ENCODE measurements at regions not wholly inside any gene's neighbourhood (a gene's known extent, or its start where the extent isn't known, plus 50 kb on each side); places are given as distances from the start of the nearest gene placed in this dataset.

DNA sequence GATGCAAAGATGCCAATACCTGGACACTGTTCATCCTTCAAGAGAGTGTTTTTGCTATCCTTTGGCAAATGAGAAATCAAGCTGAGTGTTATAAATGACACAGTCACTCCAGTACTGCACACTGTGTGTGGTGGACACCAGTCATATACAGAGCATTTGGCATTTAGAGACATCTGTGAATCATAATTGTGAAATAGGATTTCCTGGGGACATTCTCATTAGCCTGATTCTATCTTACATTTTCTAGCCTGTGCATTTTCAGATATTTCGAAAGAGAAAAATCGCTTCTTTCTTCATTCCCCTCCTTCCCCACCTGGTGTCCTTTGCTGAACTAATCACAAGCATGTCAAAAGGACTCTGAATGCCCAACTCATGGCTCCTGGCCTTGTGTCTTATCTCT lies 781.0 kb upstream of the ARGLU1 start (continued):
- TF ChIP-seq ZNF521 (tag by site-specific recombination; IDR thresholded peaks at IDR 0.05) (no peak), ZNF670 (tag by site-specific recombination; IDR thresholded peaks at IDR 0.05; ENCODE audit: low read depth) (no peak), ZNF473 (tag by site-specific recombination; IDR thresholded peaks at IDR 0.05) (no peak)
- TF ChIP-seq, protein P1, sequence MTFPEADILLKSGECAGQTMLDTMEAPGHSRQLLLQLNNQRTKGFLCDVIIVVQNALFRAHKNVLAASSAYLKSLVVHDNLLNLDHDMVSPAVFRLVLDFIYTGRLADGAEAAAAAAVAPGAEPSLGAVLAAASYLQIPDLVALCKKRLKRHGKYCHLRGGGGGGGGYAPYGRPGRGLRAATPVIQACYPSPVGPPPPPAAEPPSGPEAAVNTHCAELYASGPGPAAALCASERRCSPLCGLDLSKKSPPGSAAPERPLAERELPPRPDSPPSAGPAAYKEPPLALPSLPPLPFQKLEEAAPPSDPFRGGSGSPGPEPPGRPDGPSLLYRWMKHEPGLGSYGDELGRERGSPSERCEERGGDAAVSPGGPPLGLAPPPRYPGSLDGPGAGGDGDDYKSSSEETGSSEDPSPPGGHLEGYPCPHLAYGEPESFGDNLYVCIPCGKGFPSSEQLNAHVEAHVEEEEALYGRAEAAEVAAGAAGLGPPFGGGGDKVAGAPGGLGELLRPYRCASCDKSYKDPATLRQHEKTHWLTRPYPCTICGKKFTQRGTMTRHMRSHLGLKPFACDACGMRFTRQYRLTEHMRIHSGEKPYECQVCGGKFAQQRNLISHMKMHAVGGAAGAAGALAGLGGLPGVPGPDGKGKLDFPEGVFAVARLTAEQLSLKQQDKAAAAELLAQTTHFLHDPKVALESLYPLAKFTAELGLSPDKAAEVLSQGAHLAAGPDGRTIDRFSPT (tag by site-specific recombination; IDR thresholded peaks at IDR 0.05) = no peak

DNA sequence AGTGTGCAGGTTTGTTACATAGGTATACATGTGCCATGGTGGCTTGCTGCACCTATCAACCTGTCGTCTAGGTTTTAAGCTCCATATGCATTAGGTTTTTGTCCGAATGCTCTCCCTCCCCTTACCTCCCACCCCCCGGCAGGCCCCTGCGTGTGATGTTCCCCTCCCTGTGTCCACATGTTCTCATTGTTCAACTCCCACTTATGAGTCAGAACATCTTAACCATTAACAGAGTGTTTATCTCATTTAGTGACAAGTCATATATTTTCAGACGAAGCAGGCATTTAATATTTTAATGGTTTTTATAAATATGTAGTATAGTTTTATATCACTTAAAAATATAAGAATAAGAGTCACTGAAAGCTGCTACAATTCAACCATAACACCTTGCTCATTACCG lies 780.5 kb upstream of the ARGLU1 start:
- ChIA-PET POLR2A (no interaction called here), CTCF (no interaction called here)
- TF ChIP-seq ZBTB48 (tag by site-specific recombination; IDR thresholded peaks at IDR 0.05) (no peak), ZNF514 (tag by site-specific recombination; IDR thresholded peaks at IDR 0.05) (no peak), OVOL3 (tag by site-specific recombination; IDR thresholded peaks at IDR 0.05) (no peak), ZNF311 (tag by site-specific recombination; IDR thresholded peaks at IDR 0.05; ENCODE audit: borderline replicate concordance) (no peak), ZFP37 (tag by site-specific recombination; IDR thresholded peaks at IDR 0.05) (no peak), ZNF350 (tag by site-specific recombination; IDR thresholded peaks at IDR 0.05) (no peak), ZSCAN16 (tag by site-specific recombination; IDR thresholded peaks at IDR 0.05) (no peak), ZNF473 (tag by site-specific recombination; IDR thresholded peaks at IDR 0.05) (no peak), OSR2 (tag by site-specific recombination; IDR thresholded peaks at IDR 0.05) (no peak), ZNF549 (tag by site-specific recombination; IDR thresholded peaks at IDR 0.05) (no peak), ZNF768 (tag by site-specific recombination; IDR thresholded peaks at IDR 0.05) (no peak), ZNF548 (tag by site-specific recombination; IDR thresholded peaks at IDR 0.05) (no peak), ZSCAN23 (tag by site-specific recombination; IDR thresholded peaks at IDR 0.05) (no peak)
- TF ChIP-seq, protein P2, sequence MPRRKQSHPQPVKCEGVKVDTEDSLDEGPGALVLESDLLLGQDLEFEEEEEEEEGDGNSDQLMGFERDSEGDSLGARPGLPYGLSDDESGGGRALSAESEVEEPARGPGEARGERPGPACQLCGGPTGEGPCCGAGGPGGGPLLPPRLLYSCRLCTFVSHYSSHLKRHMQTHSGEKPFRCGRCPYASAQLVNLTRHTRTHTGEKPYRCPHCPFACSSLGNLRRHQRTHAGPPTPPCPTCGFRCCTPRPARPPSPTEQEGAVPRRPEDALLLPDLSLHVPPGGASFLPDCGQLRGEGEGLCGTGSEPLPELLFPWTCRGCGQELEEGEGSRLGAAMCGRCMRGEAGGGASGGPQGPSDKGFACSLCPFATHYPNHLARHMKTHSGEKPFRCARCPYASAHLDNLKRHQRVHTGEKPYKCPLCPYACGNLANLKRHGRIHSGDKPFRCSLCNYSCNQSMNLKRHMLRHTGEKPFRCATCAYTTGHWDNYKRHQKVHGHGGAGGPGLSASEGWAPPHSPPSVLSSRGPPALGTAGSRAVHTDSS (tag by site-specific recombination; IDR thresholded peaks at IDR 0.05) = no peak
- TF ChIP-seq, protein P3, sequence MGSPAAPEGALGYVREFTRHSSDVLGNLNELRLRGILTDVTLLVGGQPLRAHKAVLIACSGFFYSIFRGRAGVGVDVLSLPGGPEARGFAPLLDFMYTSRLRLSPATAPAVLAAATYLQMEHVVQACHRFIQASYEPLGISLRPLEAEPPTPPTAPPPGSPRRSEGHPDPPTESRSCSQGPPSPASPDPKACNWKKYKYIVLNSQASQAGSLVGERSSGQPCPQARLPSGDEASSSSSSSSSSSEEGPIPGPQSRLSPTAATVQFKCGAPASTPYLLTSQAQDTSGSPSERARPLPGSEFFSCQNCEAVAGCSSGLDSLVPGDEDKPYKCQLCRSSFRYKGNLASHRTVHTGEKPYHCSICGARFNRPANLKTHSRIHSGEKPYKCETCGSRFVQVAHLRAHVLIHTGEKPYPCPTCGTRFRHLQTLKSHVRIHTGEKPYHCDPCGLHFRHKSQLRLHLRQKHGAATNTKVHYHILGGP (tag by site-specific recombination; IDR thresholded peaks at IDR 0.05) = no peak
- TF ChIP-seq, protein P4, sequence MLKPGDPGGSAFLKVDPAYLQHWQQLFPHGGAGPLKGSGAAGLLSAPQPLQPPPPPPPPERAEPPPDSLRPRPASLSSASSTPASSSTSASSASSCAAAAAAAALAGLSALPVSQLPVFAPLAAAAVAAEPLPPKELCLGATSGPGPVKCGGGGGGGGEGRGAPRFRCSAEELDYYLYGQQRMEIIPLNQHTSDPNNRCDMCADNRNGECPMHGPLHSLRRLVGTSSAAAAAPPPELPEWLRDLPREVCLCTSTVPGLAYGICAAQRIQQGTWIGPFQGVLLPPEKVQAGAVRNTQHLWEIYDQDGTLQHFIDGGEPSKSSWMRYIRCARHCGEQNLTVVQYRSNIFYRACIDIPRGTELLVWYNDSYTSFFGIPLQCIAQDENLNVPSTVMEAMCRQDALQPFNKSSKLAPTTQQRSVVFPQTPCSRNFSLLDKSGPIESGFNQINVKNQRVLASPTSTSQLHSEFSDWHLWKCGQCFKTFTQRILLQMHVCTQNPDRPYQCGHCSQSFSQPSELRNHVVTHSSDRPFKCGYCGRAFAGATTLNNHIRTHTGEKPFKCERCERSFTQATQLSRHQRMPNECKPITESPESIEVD (tag by site-specific recombination; IDR thresholded peaks at IDR 0.05) = no peak
- TF ChIP-seq, protein P5, sequence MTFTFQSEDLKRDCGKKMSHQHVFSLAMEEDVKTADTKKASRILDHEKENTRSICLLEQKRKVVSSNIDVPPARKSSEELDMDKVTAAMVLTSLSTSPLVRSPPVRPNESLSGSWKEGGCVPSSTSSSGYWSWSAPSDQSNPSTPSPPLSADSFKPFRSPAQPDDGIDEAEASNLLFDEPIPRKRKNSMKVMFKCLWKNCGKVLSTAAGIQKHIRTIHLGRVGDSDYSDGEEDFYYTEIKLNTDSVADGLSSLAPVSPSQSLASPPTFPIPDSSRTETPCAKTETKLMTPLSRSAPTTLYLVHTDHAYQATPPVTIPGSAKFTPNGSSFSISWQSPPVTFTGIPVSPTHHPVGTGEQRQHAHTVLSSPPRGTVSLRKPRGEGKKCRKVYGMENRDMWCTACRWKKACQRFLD (tag by site-specific recombination; IDR thresholded peaks at IDR 0.05) = no peak
- no peaks in the 10 kb centered on the region for H3K9me3 ChIP-seq (ENCODE audit: control insufficient read depth, insufficient read depth, low read depth, low read length)
- H3K36me3 ChIP-seq (ENCODE audit: control insufficient read depth in 2 of 2, insufficient read depth in 1 of 2, low read length in 2 of 2) = no peaks in the 10 kb centered on the region
- H3K4me1 ChIP-seq (ENCODE audit: control insufficient read depth, insufficient read depth, low read length) = no peaks in the 10 kb centered on the region
- H3K4me3 ChIP-seq (ENCODE audit: low read depth, low read length) = no peak overlapping the region
- H3K27ac ChIP-seq (ENCODE audit: extremely low read depth, low read depth, low read length) = no peak overlapping the region
